HL-60 (cell line): ENCODE measurements at regions not wholly inside any gene's neighbourhood (a gene's known extent, or its start where the extent isn't known, plus 50 kb on each side); places are given as distances from the start of the nearest gene placed in this dataset.
"Not testable (repeated sequence)": the region's sequence is repeated elsewhere in the genome, so short reads cannot be mapped to it uniquely, and the experiment has no call there.

Source experiments
- DNase-seq, 2 experiments: peaks; one replicate each; pipeline ENCODE4 v3.0.0-alpha.2; 2010 to 2020; ENCODE audit warnings: low read depth in 1 of 2, low spot score in 1 of 2
- H3K27ac ChIP-seq: fragments of 250-450 bp; sonication (Bioruptor Pico); replicated peaks from 2 replicates; pipeline ENCODE4 v1.5.1; 2020; ENCODE audit warnings: mild to moderate bottlenecking, moderate library complexity
- H3K27me3 ChIP-seq: fragments of 250-450 bp; sonication (Bioruptor Pico); 2 replicates; pipeline ENCODE4 v1.5.1; 2021; ENCODE audit warnings: mild to moderate bottlenecking, moderate library complexity; ENCODE audit not compliant: insufficient read depth, poor library complexity, severe bottlenecking
- H3K4me3 ChIP-seq: replicated peaks from 2 replicates; pipeline ENCODE4 v1.5.1; 2011; ENCODE audit warnings: mild to moderate bottlenecking, control low read depth, low read length; ENCODE audit not compliant: insufficient read depth
- CTCF ChIP-seq: IDR thresholded peaks from one replicate; pipeline ENCODE4 v1.5.1; 2011; ENCODE audit warnings: low read length, control low read depth, inconsistent platforms; ENCODE audit not compliant: insufficient read depth
- GABPA ChIP-seq: IDR thresholded peaks from 2 replicates; pipeline ENCODE4 v1.6.1; 2012; ENCODE audit warnings: low read depth
- POLR2AphosphoS5 ChIP-seq: IDR thresholded peaks from 2 replicates; pipeline ENCODE4 v1.6.1; 2012; ENCODE audit warnings: low read depth
- REST ChIP-seq: IDR thresholded peaks from 2 replicates; pipeline ENCODE4 v1.6.1; 2012; ENCODE audit warnings: low read depth; ENCODE audit not compliant: insufficient replicate concordance
- SPI1 ChIP-seq: IDR thresholded peaks from 2 replicates; pipeline ENCODE4 v1.6.1; 2012; ENCODE audit warnings: low read depth, mild to moderate bottlenecking, borderline replicate concordance

DNA sequence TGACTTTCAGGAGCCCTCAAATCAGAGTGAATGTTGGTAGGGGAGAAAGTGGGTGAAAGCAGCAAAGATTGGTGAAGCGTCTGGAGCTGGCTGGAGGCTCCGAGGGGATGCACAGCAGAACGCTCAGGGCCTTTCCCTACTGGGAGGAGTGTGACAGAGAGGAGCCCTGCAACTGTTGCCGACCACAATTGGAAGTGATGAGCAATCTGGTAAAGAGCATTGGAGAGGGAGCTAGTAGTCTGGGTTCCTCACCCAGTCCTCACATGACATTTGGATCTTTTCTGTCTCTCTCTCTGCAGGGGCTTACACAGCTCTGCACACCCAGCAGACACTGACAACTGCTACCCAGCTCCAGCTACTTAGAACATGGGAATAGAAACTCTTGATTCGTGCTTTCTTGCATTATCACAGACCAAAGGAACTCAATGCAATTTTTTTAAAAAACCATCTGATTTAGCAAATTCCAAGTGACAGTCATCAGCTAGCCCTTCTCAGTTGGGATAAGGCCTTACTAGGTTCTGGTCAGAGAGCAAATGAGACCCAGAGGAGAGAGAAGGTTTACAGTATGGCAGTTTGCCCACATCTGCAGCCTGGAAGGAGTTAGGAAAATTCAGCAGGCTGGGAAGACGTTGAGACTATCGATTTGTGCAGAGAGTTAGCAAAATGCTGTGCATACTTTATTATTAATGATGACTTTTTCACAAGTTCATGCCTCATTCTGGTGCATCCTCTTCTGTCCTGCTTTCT is 278.0 kb upstream of the PLET1 start:
- TF ChIP-seq CTCF (no peak), SPI1 (no peak), POLR2AphosphoS5 (no peak), GABPA (no peak)
- Histone ChIP-seq H3K4me3 (no peak overlapping the region), H3K27ac (no peak overlapping the region), H3K27me3 (peaks cover 3% of the 10 kb centered on the region)
- DNase-seq: no peak

DNA sequence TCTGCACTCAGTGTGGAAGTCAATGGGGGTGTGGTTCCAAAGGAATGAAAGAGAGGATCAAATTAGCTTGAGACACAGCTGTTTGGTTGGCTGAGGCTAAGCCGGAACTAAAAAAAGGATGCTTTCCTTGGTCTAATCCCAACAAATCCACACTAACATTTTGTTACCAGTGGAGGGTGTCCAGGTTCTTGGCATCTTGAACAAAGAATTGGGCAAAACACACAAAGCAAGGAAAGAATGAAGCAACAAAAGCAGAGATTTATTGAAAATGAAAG is 278.6 kb upstream of the PLET1 start:
- H3K27ac ChIP-seq, H3K27me3 ChIP-seq, H3K4me3 ChIP-seq, DNase-seq: not testable (repeated sequence)

DNA sequence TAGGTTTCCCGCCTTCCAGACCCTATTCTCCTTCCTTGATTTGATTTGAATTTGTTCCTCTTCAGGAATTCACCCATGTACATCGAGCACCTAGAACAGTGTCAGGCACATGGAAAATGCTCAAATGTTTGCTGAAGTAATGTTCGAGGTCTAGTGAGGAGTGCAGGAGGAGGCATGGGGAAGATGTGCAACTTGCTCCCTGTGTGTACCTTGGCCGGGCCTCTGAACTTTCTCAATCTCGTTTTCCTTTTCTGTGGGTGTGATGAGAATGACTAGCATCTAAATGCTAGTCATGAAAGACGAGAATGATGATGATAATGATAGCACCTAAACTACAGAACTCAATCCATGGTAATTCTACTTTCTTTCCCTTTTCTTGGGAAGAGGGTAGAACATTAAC is 279.1 kb upstream of the PLET1 start:
- no peak overlapping the region for H3K4me3 ChIP-seq
- DNase-seq: no peak
- TF ChIP-seq CTCF (no peak), GABPA (no peak), REST (no peak), SPI1 (no peak), POLR2AphosphoS5 (no peak)
- H3K27ac ChIP-seq: no peak overlapping the region
- no peaks in the 10 kb centered on the region for H3K27me3 ChIP-seq

GRCh38 chr11:112540261-112540660 is 279.6 kb upstream of the PLET1 start:
- TF ChIP-seq SPI1 (no peak), POLR2AphosphoS5 (no peak), GABPA (no peak), CTCF (no peak), REST (no peak)
- no peak for DNase-seq
- Histone ChIP-seq H3K4me3 (no peak overlapping the region), H3K27me3 (no peaks in the 10 kb centered on the region), H3K27ac (no peak overlapping the region)
